ENCODE measurements at regions not wholly inside any gene's neighbourhood (a gene's known extent, or its start where the extent isn't known, plus 50 kb on each side); places are given as distances from the start of the nearest gene placed in this dataset.

DNA sequence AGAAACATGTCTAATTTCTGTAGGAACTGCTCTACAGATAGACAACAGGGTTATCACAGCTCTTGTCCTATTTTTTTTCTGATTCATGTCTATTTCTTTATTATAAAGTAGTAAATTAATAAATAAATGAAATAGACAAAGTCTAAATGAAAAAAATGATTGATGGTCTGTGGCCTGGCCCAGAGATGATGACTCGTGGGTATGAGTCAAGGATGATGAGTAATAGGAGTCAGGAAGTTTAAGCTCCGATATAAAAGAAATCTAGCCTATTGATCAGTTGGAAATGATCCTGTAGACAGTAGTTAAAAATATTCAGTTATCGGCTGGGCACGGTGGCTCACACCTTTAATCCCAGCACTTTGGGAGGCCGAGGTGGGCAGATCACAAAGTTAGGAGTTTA lies 90.6 kb upstream of the RTL1 start:
- TF ChIP-seq MXI1 (IDR thresholded peaks at IDR 0.05; ENCODE audit: low read depth, low read length), result no peak
- TF ChIP-seq REST (IDR thresholded peaks at IDR 0.05; ENCODE audit: low read depth, low read length), result no peak
- TF ChIP-seq, protein P1, sequence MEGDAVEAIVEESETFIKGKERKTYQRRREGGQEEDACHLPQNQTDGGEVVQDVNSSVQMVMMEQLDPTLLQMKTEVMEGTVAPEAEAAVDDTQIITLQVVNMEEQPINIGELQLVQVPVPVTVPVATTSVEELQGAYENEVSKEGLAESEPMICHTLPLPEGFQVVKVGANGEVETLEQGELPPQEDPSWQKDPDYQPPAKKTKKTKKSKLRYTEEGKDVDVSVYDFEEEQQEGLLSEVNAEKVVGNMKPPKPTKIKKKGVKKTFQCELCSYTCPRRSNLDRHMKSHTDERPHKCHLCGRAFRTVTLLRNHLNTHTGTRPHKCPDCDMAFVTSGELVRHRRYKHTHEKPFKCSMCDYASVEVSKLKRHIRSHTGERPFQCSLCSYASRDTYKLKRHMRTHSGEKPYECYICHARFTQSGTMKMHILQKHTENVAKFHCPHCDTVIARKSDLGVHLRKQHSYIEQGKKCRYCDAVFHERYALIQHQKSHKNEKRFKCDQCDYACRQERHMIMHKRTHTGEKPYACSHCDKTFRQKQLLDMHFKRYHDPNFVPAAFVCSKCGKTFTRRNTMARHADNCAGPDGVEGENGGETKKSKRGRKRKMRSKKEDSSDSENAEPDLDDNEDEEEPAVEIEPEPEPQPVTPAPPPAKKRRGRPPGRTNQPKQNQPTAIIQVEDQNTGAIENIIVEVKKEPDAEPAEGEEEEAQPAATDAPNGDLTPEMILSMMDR (IDR thresholded peaks at IDR 0.05), result no peak
- TF ChIP-seq POLR2AphosphoS5 (IDR thresholded peaks at IDR 0.05; ENCODE audit: low read depth, low read length), result no peak
- TF ChIP-seq TEAD4 (IDR thresholded peaks at IDR 0.05; ENCODE audit: borderline replicate concordance, insufficient read depth), result no peak
- TF ChIP-seq TCF12 (IDR thresholded peaks at IDR 0.05), result no peak
- TF ChIP-seq SMC3 (IDR thresholded peaks at IDR 0.05; ENCODE audit: low read depth, low read length), result no peak
- no peak for TF ChIP-seq NRF1 (IDR thresholded peaks at IDR 0.05; ENCODE audit: low read depth, low read length)
- TF ChIP-seq CHD2 (IDR thresholded peaks at IDR 0.05; ENCODE audit: low read length, partially characterized antibody), result no peak
- TF ChIP-seq EP300 (IDR thresholded peaks at IDR 0.05; ENCODE audit: borderline replicate concordance in 1 of 2, low read depth in 1 of 2, low read length in 1 of 2), result no peak
- no peak for TF ChIP-seq RFX5 (IDR thresholded peaks at IDR 0.05; ENCODE audit: low read length)

Measured in SK-N-SH (cell line).